SK-N-MC (cell line): ENCODE measurements at regions not wholly inside any gene's neighbourhood (a gene's known extent, or its start where the extent isn't known, plus 50 kb on each side); places are given as distances from the start of the nearest gene placed in this dataset.

Experiments used
- EZH2 ChIP-seq: fragments of 200-600 bp; sonication (generic); IDR thresholded peaks from one replicate; pipeline ENCODE4 v1.6.1; 2017; ENCODE audit warnings: antibody characterized with exemption
- FOXP2 ChIP-seq: optimal IDR thresholded peaks from 2 replicates; pipeline ENCODE3; 2011; ENCODE audit warnings: mild to moderate bottlenecking, moderate library complexity; ENCODE audit not compliant: insufficient read depth; ENCODE audit errors: extremely low read length, control extremely low read depth
- POLR2AphosphoS5 ChIP-seq: IDR thresholded peaks from 2 replicates; pipeline ENCODE4 v1.6.1; 2012; ENCODE audit warnings: mild to moderate bottlenecking, low read depth, low read length, borderline replicate concordance

DNA sequence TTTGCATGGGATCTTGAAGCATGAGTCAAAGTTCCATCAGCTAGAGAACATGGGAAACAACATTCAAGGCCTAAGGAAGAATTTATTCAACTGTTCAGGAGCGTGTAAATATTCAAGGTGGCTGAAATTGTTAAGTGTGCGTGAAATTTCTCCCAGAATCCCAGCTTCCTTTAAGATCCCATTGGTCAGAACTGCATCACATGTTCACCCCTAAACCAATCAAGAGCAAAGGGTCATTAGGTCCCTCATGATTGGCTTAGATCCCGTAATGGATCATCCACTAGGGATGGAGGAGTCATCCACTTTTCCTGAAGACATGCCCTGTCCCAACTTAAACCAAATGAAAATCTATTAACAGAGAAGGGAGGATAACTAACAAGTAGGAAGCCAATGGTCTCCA, 201.6 kb downstream of the TMEM114 start:
- TF ChIP-seq POLR2AphosphoS5: no peak
- TF ChIP-seq EZH2: no peak
- TF ChIP-seq FOXP2: no peak
